ENCODE measurements at regions not wholly inside any gene's neighbourhood (a gene's known extent, or its start where the extent isn't known, plus 50 kb on each side); places are given as distances from the start of the nearest gene placed in this dataset. TPM values are rescaled to one million over a fixed set of nuclear protein-coding genes. Genes with fewer than 3 reads are reported as not detected.

DNA sequence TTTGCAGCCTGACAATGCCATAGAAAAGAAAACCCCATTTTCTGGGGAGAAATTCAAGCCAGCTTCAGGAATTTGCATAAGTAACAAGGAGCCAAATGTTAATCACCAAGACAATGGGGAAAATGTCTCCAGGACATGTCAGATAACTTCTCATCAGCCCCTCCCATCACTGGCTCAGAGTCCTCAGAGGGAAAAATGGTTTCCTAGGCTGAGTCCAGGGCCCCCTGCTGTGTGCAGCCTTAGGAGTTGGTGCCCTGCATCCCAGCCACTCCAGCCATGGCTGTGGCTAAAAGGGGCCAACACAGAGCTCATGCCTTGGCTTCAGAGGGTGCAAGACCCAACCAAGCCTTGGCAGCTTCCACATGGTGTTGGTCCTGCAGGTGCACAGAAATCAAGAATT is 63.7 kb upstream of the FANCL start:
- Histone ChIP-seq H3K27me3 (no peaks in the 10 kb centered on the region), H3K9ac (ENCODE audit: low read depth in 2 of 2, low read length in 2 of 2) (no peak overlapping the region), H3K36me3 (no peaks in the 10 kb centered on the region), H3K4me1 (no peaks in the 10 kb centered on the region), H3K9me3 (no peaks in the 10 kb centered on the region), H3K27ac (no peak overlapping the region), H3K4me3 (no peak overlapping the region)
- TF ChIP-seq, protein P1, sequence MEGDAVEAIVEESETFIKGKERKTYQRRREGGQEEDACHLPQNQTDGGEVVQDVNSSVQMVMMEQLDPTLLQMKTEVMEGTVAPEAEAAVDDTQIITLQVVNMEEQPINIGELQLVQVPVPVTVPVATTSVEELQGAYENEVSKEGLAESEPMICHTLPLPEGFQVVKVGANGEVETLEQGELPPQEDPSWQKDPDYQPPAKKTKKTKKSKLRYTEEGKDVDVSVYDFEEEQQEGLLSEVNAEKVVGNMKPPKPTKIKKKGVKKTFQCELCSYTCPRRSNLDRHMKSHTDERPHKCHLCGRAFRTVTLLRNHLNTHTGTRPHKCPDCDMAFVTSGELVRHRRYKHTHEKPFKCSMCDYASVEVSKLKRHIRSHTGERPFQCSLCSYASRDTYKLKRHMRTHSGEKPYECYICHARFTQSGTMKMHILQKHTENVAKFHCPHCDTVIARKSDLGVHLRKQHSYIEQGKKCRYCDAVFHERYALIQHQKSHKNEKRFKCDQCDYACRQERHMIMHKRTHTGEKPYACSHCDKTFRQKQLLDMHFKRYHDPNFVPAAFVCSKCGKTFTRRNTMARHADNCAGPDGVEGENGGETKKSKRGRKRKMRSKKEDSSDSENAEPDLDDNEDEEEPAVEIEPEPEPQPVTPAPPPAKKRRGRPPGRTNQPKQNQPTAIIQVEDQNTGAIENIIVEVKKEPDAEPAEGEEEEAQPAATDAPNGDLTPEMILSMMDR (IDR thresholded peaks at IDR 0.05) = no peak
- intact Hi-C loops (cut with DNase I) = no loop called here
- no peak for DNase-seq

DNA sequence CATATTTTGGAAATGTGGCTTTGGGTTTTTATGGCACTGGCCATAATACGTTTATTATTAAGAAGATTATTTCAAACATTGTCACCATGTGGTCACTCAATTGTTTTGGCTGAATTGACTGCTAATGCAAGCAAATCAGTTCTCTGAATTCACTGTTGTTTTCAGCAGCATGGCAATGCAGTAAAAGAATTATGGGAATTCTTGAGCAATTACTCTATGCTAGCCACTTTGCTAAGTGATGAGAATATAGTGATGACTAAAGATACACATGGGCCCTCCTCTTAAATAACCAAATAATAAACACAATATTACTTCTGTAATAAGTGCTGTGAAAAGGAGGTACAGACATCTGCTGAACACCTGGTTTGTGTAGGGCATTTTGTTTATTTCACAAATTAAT is 58.0 kb upstream of the FANCL start:
- no peak overlapping the region for H3K4me3 ChIP-seq
- no peak overlapping the region for H3K27ac ChIP-seq
- TF ChIP-seq, protein P1 (IDR thresholded peaks at IDR 0.05) = no peak
- H3K4me1 ChIP-seq = no peaks in the 10 kb centered on the region
- intact Hi-C loops (cut with DNase I) = no loop called here
- no peak overlapping the region for H3K9ac ChIP-seq (ENCODE audit: low read depth in 2 of 2, low read length in 2 of 2)
- no peaks in the 10 kb centered on the region for H3K36me3 ChIP-seq
- DNase-seq = no peak
- no peaks in the 10 kb centered on the region for H3K27me3 ChIP-seq
- no peaks in the 10 kb centered on the region for H3K9me3 ChIP-seq

DNA sequence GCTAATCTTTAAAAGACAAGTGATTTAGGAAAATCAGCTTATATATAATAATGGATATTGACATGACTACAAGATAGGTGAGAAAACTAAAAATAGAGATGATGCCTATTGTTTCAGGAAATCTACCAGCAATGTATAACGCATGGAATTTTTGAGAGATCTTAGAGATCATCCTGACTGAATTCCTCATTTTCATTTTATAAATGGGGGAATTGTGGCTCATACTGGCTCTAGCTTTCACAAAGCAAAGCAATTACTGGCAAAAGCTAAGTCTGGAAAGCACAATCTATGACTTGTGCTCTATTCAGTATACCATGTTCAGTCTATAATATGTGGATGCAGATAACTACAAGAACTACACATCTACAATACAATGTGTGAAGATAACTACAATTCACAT is 51.9 kb upstream of the FANCL start:
- DNase-seq = no peak
- no peaks in the 10 kb centered on the region for H3K9me3 ChIP-seq
- H3K36me3 ChIP-seq = no peaks in the 10 kb centered on the region
- H3K4me1 ChIP-seq = no peaks in the 10 kb centered on the region
- no peak overlapping the region for H3K27ac ChIP-seq
- no peak overlapping the region for H3K9ac ChIP-seq (ENCODE audit: low read depth in 2 of 2, low read length in 2 of 2)
- H3K4me3 ChIP-seq = no peak overlapping the region
- TF ChIP-seq, protein P1 (IDR thresholded peaks at IDR 0.05) = no peak
- H3K27me3 ChIP-seq = no peaks in the 10 kb centered on the region
- intact Hi-C loops (cut with DNase I) = no loop called here

DNA sequence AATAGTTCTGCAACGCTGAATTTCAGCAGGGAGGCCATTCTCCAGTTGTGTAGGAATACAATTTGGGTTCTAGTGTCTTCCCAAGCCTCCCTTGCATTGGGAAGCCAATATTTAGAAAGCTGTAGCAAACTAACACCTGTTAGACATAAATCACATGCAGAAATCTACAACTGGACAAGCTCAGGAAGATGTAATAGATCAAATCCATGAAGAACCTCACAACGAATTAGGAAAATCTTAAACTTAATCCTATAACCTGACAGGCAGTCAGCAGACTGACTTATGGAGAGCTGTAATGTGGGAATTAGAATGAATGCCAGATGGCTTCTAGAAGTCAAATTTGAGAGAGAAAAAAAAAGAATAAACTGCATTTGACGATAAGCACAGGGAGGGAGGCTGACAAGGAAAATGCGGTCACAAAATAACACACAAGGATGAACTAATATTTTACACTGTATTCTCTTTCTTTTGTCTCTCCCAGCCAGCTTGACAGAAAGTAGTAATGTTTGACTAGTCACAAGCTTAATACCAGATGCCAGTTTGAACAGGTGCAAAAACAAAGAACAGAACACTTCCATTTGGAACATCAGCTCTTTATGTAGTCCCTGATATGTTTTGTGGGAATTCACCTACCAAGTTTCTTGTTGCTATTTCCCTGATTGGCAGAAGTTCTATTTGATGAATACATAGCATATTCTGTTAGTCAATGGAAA is 50.8 kb upstream of the FANCL start:
- no peak for DNase-seq
- intact Hi-C loops (cut with DNase I) = no loop called here

More for the DNA sequence above, 50.8 kb upstream of the FANCL start:
- H3K36me3 ChIP-seq = no peaks in the 10 kb centered on the region
- H3K9ac ChIP-seq (ENCODE audit: low read depth in 2 of 2, low read length in 2 of 2) = no peak overlapping the region
- H3K27me3 ChIP-seq = no peaks in the 10 kb centered on the region
- no peak overlapping the region for H3K4me3 ChIP-seq
- TF ChIP-seq, protein P1 (IDR thresholded peaks at IDR 0.05) = no peak
- H3K4me1 ChIP-seq = no peaks in the 10 kb centered on the region
- H3K9me3 ChIP-seq = no peaks in the 10 kb centered on the region
- H3K27ac ChIP-seq = no peak overlapping the region

Small RNA genes lying in the stretch of these regions (microRNA-seq; reads per million reads assigned to microRNA genes)
- gene MIR4432 = not detected
